ENCODE measurements at regions not wholly inside any gene's neighbourhood (a gene's known extent, or its start where the extent isn't known, plus 50 kb on each side); places are given as distances from the start of the nearest gene placed in this dataset.

DNA sequence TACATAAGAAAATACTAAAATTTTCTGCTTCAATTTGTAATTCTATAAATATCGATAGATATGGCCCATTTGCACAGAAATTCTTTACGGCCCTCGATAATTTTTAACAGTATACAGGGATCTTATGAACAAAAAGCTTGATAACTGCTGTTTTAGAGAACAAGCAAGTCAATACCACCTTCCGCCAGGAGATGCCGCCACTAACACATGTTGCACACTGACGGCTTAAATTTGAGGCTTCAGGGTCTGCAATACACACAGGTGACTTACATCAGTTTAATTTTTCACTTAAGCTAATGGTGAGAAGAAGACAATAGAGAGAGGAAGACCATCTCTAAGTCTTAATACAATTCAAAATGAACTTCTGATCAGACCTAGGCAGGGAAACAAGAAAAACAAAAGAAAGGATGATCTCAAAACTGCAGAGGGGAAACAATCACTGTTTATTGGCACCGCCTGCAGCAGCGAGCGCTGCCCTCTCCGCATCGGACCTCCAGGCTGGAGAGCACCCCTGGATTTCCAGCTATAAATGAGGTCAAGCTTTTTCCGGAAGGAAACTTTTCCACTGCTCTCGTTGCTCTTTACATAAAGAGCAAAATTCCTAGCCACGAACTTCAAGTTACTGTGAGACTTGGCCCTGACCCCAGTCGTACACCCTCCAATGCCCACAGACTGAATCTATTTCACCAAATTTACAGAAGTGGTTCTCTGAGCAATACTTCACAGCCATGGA, 53.9 kb downstream of the OTOR start:
- no peaks in the 10 kb centered on the region for H3K4me1 ChIP-seq (ENCODE audit: insufficient read depth, low read length, poor library complexity, severe bottlenecking)
- no peak overlapping the region for H3K4me3 ChIP-seq (ENCODE audit: low read length, poor library complexity, severe bottlenecking)
- H3F3A ChIP-seq (ENCODE audit: low read depth), result no peaks in the 10 kb centered on the region
- no peaks in the 10 kb centered on the region for H3K36me3 ChIP-seq (ENCODE audit: insufficient read depth, low read length)
- H3K4me2 ChIP-seq (ENCODE audit: low read depth, low read length, poor library complexity, severe bottlenecking), result no peak overlapping the region
- no peaks in the 10 kb centered on the region for H3K9me2 ChIP-seq (replicated peaks; ENCODE audit: low read depth, low read length)
- no peaks in the 10 kb centered on the region for H3K27me3 ChIP-seq (ENCODE audit: insufficient read depth, low read length, poor library complexity, severe bottlenecking)
- no peak overlapping the region for H2AFZ ChIP-seq (ENCODE audit: low read length)
- H3K79me2 ChIP-seq (ENCODE audit: insufficient read depth, low read length), result no peaks in the 10 kb centered on the region
- H3K9me3 ChIP-seq (ENCODE audit: insufficient read depth, low read depth, low read length), result no peaks in the 10 kb centered on the region
- no peaks in the 10 kb centered on the region for H4K20me1 ChIP-seq (ENCODE audit: insufficient read depth, low read length, poor library complexity, severe bottlenecking)
- no peak overlapping the region for H3K9ac ChIP-seq (ENCODE audit: low read depth, low read length, poor library complexity, severe bottlenecking)
- no peak for TF ChIP-seq EZH2phosphoT487 (IDR thresholded peaks at IDR 0.05; ENCODE audit: borderline replicate concordance)
- TF ChIP-seq, protein P1, sequence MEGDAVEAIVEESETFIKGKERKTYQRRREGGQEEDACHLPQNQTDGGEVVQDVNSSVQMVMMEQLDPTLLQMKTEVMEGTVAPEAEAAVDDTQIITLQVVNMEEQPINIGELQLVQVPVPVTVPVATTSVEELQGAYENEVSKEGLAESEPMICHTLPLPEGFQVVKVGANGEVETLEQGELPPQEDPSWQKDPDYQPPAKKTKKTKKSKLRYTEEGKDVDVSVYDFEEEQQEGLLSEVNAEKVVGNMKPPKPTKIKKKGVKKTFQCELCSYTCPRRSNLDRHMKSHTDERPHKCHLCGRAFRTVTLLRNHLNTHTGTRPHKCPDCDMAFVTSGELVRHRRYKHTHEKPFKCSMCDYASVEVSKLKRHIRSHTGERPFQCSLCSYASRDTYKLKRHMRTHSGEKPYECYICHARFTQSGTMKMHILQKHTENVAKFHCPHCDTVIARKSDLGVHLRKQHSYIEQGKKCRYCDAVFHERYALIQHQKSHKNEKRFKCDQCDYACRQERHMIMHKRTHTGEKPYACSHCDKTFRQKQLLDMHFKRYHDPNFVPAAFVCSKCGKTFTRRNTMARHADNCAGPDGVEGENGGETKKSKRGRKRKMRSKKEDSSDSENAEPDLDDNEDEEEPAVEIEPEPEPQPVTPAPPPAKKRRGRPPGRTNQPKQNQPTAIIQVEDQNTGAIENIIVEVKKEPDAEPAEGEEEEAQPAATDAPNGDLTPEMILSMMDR (conservative IDR thresholded peaks at IDR 0.05; ENCODE audit: low read length), result peak; percentile 87

DNA sequence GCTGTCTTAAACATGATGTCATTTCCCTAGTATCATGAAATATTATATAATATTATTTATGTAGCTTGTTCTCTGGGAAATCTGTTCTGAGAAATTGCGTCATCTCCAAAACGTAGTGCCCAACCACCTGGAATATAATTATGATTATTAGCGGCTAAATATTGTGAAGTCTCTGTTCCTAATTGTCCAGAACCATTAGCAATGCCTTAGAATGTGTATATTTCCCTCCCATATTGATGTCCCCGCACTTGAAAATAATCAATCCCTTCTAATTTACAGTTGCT, 54.4 kb downstream of the OTOR start:
- TF ChIP-seq, protein P1 (conservative IDR thresholded peaks at IDR 0.05; ENCODE audit: low read length), result no peak
- TF ChIP-seq EZH2phosphoT487 (IDR thresholded peaks at IDR 0.05; ENCODE audit: borderline replicate concordance), result no peak
- H3K9me3 ChIP-seq (ENCODE audit: insufficient read depth, low read depth, low read length), result no peaks in the 10 kb centered on the region

DNA sequence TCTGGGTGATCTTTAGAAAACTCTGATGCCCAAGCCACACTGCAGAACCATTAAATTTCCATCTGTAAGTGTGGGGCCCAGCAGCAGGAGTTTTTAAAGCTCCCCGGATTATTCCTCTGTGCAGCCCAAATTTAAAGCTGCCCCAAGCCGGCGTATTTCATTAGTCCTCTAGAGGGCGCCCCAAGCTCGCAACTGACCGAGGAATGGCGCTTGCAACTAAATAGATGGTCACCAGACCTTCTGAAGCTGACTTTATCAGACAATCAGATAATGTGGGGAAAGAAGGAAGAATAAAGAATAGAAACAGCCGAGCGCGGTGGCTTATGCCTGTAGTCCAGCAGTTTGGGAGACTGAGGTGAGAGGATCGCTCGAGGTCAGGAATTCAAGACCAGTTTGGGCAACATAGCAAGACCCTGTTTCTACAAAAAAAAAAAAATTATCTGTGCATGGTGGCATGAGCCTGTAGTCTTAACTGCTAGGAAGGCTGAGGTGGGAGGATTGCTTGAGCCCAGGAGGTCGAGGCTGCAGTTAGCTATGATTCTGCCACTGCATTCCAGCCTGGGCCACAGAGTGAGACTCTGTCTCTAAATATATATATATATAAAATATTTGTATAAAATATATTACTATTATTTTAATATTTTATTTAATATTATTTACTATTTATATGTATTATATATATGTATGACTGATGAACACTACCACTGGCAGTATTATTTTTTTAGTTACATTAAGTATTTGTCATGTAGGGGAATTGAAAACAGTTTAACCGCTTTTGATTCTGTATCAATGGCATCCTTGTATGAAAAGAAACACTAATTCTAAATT, 56.0 kb downstream of the OTOR start:
- H3K4me2 ChIP-seq (ENCODE audit: low read depth, low read length, poor library complexity, severe bottlenecking), result no peak overlapping the region

More for the DNA sequence above, 54.4 kb downstream of the OTOR start:
- H3K36me3 ChIP-seq (ENCODE audit: insufficient read depth, low read length), result no peaks in the 10 kb centered on the region
- no peaks in the 10 kb centered on the region for H3F3A ChIP-seq (ENCODE audit: low read depth)
- no peaks in the 10 kb centered on the region for H4K20me1 ChIP-seq (ENCODE audit: insufficient read depth, low read length, poor library complexity, severe bottlenecking)
- H3K4me2 ChIP-seq (ENCODE audit: low read depth, low read length, poor library complexity, severe bottlenecking), result no peak overlapping the region
- no peak overlapping the region for H3K9ac ChIP-seq (ENCODE audit: low read depth, low read length, poor library complexity, severe bottlenecking)
- H3K4me3 ChIP-seq (ENCODE audit: low read length, poor library complexity, severe bottlenecking), result no peak overlapping the region
- no peaks in the 10 kb centered on the region for H3K27me3 ChIP-seq (ENCODE audit: insufficient read depth, low read length, poor library complexity, severe bottlenecking)
- no peaks in the 10 kb centered on the region for H3K4me1 ChIP-seq (ENCODE audit: insufficient read depth, low read length, poor library complexity, severe bottlenecking)
- no peaks in the 10 kb centered on the region for H3K9me2 ChIP-seq (replicated peaks; ENCODE audit: low read depth, low read length)
- no peaks in the 10 kb centered on the region for H3K79me2 ChIP-seq (ENCODE audit: insufficient read depth, low read length)
- H2AFZ ChIP-seq (ENCODE audit: low read length), result no peak overlapping the region

More for the DNA sequence above, 56.0 kb downstream of the OTOR start:
- Histone ChIP-seq H3K9me2 (replicated peaks; ENCODE audit: low read depth, low read length) (no peaks in the 10 kb centered on the region), H3K27me3 (ENCODE audit: insufficient read depth, low read length, poor library complexity, severe bottlenecking) (no peaks in the 10 kb centered on the region), H3K4me3 (ENCODE audit: low read length, poor library complexity, severe bottlenecking) (no peak overlapping the region), H3F3A (ENCODE audit: low read depth) (no peaks in the 10 kb centered on the region), H3K79me2 (ENCODE audit: insufficient read depth, low read length) (no peaks in the 10 kb centered on the region), H3K4me1 (ENCODE audit: insufficient read depth, low read length, poor library complexity, severe bottlenecking) (no peaks in the 10 kb centered on the region), H3K36me3 (ENCODE audit: insufficient read depth, low read length) (no peaks in the 10 kb centered on the region), H4K20me1 (ENCODE audit: insufficient read depth, low read length, poor library complexity, severe bottlenecking) (no peaks in the 10 kb centered on the region), H3K9ac (ENCODE audit: low read depth, low read length, poor library complexity, severe bottlenecking) (no peak overlapping the region), H3K9me3 (ENCODE audit: insufficient read depth, low read depth, low read length) (no peaks in the 10 kb centered on the region), H2AFZ (ENCODE audit: low read length) (0 out of 2 replicates have a peak overlapping the region, but pooled peaks have one; percentile 74)
- no peak for TF ChIP-seq EZH2phosphoT487 (IDR thresholded peaks at IDR 0.05; ENCODE audit: borderline replicate concordance)
- TF ChIP-seq, protein P1 (conservative IDR thresholded peaks at IDR 0.05; ENCODE audit: low read length), result peak; percentile 90
